Dedifferentiated amniotic fluid mesenchymal stem cell (primary cell): ENCODE measurements at regions not wholly inside any gene's neighbourhood (a gene's known extent, or its start where the extent isn't known, plus 50 kb on each side); places are given as distances from the start of the nearest gene placed in this dataset.
"Not testable (repeated sequence)": the region's sequence is repeated elsewhere in the genome, so short reads cannot be mapped to it uniquely, and the experiment has no call there.

ENCODE experiments used
- DNase-seq: peaks from one replicate; pipeline ENCODE4 v3.0.0-alpha.2; 2016; ENCODE audit errors: extremely low spot score

GRCh38 chr6:165008971-165009370 is 300.4 kb downstream of the C6orf118 start:
- no peak for DNase-seq

DNA sequence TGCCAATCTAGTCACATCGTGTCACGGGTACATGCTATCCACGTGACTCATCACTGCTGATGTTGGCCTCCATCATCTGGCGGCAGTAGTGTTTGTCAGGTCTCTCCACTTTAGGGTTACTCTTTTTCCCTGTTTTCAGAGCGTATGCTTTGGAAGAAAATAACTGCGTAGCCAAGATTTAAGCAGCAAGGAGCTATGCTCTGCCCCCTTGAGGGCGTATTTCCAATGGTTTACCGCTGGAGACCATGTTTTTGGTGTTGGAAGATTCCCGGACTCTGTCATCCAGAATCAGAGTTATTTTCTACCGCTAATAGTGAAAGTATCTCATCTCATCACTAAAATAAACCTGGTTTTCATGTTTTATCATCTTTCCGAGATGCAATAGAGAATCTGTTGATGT is 306.5 kb downstream of the C6orf118 start:
- no peak for DNase-seq

- DNase-seq = no peak
These were observed 307.0 kb downstream of the C6orf118 start for GRCh38 chr6:165002358-165002757.

- no peak for DNase-seq
These were observed 307.8 kb downstream of the C6orf118 start for GRCh38 chr6:165001502-165002157.

- DNase-seq = no peak
These were observed 311.1 kb downstream of the C6orf118 start for GRCh38 chr6:164998297-164998696.

DNA sequence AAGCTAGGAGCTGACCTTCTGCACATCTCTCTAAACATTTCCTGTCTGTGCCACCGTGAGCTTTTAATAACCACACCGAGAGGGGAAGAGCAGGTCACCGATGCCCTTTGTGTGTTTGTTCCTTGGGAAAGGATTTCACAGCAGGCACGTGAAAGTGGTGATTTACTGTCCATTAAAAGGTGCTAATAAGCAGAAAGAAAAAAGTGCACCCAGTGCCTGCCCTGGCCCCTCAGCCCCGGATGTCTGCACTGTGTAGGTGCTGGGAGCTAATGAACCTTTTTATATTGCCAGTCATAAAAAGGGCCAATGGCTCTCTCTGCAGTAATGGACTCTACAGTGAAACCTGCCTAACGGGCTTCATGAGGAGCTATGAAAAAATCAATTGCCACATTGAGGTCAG is 312.6 kb downstream of the C6orf118 start:
- DNase-seq = no peak

DNA sequence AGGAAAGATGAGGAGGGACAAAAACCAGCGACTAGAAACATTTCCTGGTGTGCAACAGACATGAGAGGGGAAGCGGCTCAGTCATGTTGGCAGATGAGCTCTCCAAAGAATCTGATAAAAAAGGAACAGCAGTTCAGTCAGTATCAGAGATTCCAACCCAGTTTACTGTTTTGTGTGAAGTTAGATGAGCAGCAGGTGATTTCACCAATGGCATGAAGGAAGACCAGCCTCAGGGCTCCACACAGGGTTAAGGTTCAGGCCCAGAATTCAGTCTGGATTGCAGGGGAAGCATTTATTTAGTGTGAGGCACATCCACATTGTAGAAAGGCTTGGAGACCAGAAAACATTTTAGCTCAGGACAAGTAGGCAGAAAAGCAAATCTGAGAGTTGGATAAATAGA is 317.8 kb downstream of the C6orf118 start:
- no peak for DNase-seq

DNA sequence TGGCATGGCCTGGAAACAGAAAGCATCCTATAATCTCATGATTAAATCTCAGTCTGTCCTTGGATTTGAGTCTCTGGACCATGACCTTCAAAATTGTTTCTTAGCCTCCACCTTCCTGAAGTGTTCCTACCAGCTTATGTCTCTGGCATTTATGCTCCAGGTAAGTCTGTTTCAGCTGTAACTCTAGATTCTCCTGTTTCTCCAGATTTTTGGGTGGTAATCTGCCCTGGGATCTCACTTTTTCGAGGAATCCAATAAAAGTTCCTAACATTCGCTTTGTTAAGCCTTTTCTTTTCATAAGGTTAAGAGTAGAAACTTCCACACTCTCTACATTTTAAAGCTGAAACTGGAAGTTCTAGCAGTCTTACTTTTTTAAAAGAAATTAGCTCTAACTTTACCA is 318.5 kb downstream of the C6orf118 start:
- no peak for DNase-seq

DNA sequence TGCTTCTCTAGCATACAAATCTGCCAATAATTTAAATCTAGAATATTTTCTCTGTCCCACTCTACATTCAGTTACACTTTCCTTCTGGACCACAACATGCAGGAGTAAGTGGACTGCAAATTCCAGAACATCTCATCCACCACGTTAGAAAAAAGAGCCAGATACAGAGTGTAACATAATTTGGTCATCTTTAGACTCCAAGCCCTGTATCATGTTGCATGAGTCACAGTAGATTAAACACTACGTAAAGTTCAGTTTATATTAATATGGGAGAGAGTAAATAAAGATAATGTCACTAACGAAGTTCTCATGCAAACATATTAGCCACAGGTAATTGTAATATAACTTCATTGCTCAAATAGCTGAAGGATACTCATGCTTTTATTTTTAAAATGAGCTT is 327.0 kb downstream of the C6orf118 start:
- no peak for DNase-seq

DNA sequence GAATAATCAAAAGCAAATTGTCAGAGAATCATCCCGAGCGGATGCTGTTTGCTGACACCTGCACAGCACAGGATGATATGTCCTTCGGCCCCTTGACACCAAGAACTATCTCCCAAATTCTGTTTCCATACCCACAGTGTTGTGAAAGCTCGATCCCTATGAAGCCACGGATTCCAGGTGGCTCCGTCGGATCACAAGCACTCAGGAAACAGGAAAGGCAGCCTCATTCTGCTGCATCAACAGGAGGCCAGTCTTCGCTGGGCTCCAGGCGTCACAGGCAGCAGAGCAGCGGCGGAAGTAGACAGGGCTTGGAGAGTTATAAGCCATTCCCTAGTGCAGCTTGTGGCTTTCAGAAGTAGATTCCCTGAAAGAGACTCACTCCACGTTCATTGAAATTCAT is 342.3 kb downstream of the C6orf118 start:
- no peak for DNase-seq

DNA sequence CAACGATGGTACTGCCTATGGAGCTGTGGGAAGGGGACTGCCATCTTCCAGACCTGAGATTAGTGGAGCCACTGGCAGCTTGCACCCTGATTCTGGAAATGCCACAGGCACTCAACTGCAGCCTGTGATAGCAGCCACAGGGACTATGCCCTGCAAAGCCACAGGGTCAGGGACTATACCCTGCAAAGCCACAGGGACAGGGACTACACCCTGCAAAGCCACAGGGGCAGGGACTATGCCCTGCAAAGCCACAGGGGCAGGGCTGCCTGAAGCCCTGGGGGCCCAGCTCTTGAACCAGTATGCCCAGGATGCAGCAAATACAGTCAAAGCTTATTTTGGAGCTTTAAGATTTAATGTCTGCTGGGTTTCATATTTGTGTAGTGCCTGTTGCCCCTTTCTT is 346.6 kb downstream of the C6orf118 start:
- DNase-seq = no peak

DNA sequence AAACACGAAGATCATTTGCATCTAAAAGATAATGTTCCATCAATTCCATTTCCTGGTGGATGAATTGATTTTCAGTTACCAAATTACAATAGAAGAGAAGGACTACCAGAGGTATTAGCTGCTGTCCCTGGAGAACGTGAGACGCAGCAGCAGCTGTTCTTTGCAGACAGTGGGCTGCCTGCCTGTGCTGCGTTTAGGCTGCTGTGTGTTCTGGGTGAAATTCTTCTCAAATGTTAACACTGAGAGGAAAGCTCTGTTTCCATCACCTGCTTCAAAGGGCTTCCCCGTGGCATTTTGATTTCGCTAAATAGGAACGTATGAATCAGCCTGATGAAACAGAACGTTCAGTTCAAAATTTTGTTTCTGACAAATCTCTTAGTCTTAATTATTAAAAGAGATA is 362.2 kb downstream of the C6orf118 start:
- no peak for DNase-seq

GRCh38 chr6:164942271-164942670 is 367.1 kb downstream of the C6orf118 start:
- no peak for DNase-seq

GRCh38 chr6:164933238-164933794 is 376.1 kb downstream of the C6orf118 start:
- not testable (repeated sequence) for DNase-seq

GRCh38 chr6:164929408-164929977 is 379.9 kb downstream of the C6orf118 start:
- DNase-seq = no peak

DNA sequence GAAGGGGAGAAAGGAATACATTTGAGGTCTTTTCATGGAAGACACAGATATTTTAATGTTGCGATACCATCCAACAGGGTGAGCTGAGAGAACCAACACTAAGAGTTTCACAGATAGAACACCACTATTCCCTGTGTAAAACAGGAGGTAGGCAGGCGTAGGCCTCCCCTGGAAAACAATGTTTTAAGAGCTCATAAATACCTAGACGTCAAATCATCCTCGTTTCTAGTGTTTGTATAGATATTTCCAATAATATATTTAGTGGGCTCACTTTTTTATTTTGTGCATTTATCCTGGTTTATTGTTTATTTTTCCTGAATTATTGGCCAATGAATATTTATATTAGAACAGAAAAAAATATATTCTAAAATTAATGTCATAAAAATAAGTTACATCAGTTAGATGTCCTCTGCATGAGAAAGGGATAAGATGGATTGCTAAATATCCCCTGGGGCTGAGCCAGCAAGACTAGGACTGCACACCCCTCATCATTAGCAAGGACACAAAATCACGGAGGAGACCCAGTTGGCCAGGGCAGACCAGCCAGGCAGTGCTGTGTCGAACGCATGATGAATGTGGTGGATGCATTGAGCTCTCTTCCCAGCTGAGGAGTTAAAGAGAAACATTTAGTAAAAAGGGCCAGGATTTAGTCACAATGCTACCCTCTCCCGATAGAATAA is 380.5 kb downstream of the C6orf118 start:
- DNase-seq = no peak

DNA sequence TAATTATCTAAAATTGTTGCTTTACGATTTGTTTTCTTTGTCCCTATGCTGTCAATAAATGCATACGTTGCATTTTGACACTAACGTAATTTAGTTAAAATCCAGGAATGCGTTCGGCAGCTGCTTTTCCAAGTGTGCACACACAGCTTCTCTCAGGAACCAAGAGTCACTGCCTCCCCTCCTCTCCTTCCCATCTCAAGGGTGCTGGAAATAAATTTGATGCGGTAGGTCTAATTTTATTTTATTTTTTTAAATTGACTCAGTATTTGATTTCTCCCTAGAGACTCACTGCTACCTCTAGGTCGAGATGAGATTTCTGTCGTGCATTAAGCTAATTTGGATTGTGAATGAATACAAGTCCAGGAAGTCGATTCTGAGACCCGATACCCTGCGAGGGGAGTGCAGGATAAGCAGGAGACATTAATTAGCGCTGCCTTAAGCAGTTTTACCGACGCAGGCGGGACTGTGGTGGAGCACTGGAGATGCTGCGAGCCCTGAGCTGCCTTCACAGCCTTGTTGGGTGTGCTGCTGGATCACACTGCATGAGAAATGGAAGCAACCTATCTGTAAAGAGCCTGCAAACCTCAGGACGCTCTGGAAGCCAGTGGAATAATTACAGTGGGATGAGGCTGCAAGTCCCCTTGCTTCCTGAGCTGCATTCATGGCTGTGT is 381.2 kb downstream of the C6orf118 start:
- no peak for DNase-seq

DNA sequence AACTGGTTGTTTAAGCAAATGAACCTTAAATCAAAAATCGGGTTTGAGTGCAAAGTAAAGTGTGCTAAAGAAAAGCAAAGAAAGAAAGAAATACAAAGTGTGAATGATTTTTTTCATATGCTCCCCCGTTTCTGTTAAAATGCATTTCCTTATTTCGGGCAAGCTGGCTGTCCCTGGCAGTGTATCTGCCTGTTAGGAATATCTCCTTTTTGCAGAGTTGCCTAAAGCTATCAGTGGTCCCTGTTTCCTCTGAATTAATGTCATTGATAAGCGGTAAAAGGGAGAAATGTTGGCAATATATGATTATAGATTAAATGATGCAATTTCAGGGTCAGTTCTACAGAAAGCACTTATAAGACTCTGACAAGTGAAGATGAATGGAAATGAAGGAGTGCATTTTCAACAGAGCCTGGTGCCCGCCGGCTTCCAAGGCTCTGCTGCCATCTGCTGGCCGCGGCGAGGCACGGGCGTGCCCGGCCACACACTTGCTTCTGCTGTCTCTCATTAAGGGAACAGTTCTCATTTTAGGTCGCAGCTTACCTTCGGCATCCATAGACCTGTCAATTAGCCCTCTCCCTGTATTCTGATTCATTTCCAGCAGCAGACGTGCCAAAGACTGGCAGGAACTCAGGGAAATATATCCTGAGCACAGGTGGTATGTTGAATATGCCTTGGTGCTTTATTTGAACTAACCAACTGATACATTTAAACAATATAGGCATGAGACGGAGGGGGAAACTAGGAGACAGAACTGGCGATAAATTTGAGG is 381.9 kb downstream of the C6orf118 start:
- DNase-seq = no peak

- no peak for DNase-seq
These were observed 382.7 kb downstream of the C6orf118 start for GRCh38 chr6:164926686-164927085.

DNA sequence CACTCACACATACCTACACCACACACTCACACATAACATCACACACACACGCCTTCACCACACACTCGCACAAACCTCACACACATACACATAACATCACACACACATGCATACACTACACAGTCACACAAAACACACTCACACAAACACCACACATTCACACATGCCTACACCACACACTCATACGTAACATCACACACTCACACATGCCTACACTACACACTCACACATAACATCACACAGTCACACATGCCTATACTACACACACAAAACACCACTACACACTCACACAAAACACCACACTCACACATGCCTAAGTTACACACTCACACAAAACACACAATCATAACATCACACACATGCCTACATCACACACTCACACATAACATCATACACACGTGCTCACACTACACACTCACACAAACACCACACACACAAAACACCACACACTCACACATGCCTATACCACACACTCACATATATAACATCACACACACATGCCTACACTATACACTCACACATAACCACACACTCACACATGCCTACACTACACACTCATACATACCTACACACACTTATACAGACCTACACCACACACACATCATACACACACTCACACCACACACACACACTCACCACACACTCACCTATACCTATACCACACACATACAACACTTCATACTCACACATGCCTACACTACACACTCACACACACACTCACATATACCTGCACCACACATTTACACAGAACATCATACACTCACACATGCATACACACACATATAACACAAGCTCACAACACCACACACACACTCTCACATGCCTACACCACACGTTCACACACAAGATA is 383.5 kb downstream of the C6orf118 start:
- DNase-seq = no peak

- no peak for DNase-seq
These were observed 384.7 kb downstream of the C6orf118 start for GRCh38 chr6:164924674-164925073.
